ENCODE measurements at regions not wholly inside any gene's neighbourhood (a gene's known extent, or its start where the extent isn't known, plus 50 kb on each side); places are given as distances from the start of the nearest gene placed in this dataset.

GRCh38 chr5:73284985-73285384 is 112.0 kb downstream of the TMEM174 start:
- no peak for DNase-seq

GRCh38 chr5:73284220-73284795 is 111.3 kb downstream of the TMEM174 start:
- no peak for DNase-seq

GRCh38 chr5:73282923-73283322 is 109.9 kb downstream of the TMEM174 start:
- DNase-seq, result no peak

- DNase-seq, result no peak
These were observed 109.4 kb downstream of the TMEM174 start for GRCh38 chr5:73282383-73282782.

- no peak for DNase-seq
These were observed 108.1 kb downstream of the TMEM174 start for GRCh38 chr5:73280821-73281746.

GRCh38 chr5:73280386-73280785 is 107.4 kb downstream of the TMEM174 start:
- no peak for DNase-seq

GRCh38 chr5:73279805-73280204 is 106.8 kb downstream of the TMEM174 start:
- no peak for DNase-seq

GRCh38 chr5:73278693-73279092 is 105.7 kb downstream of the TMEM174 start:
- no peak for DNase-seq

GRCh38 chr5:73274881-73275663 is 102.1 kb downstream of the TMEM174 start:
- DNase-seq, result no peak

GRCh38 chr5:73274121-73274520 is 101.1 kb downstream of the TMEM174 start:
- no peak for DNase-seq

GRCh38 chr5:73273379-73274050 is 100.5 kb downstream of the TMEM174 start:
- no peak for DNase-seq

- DNase-seq, result no peak
These were observed 99.4 kb downstream of the TMEM174 start for GRCh38 chr5:73272351-73272750.

GRCh38 chr5:73268826-73269225 is 95.8 kb downstream of the TMEM174 start:
- DNase-seq, result no peak

GRCh38 chr5:73267766-73268435 is 94.9 kb downstream of the TMEM174 start:
- no peak for DNase-seq

GRCh38 chr5:73266925-73267765 is 94.2 kb downstream of the TMEM174 start:
- DNase-seq, result no peak

- DNase-seq, result no peak
These were observed 93.3 kb downstream of the TMEM174 start for GRCh38 chr5:73266176-73266738.

- DNase-seq, result no peak
These were observed 92.6 kb downstream of the TMEM174 start for GRCh38 chr5:73265641-73266040.

GRCh38 chr5:73264631-73265030 is 91.6 kb downstream of the TMEM174 start:
- no peak for DNase-seq

GRCh38 chr5:73263001-73263710 is 90.2 kb downstream of the TMEM174 start:
- DNase-seq, result no peak

GRCh38 chr5:73256862-73257261 is 83.9 kb downstream of the TMEM174 start:
- no peak for DNase-seq

Measured in CD4-positive, alpha-beta T cell treated with Interleukin-17A for 4 hours (primary cell).